A673 (cell line): ENCODE measurements at regions not wholly inside any gene's neighbourhood (a gene's known extent, or its start where the extent isn't known, plus 50 kb on each side); places are given as distances from the start of the nearest gene placed in this dataset.

Experiments used
- EZH2 ChIP-seq: fragments of 200-600 bp; sonication (generic); IDR thresholded peaks from 2 replicates; pipeline ENCODE4 v1.6.1; 2017; ENCODE audit warnings: borderline replicate concordance, low read depth, mild to moderate bottlenecking, mixed read lengths, antibody characterized with exemption, low read length; ENCODE audit not compliant: poor library complexity, severe bottlenecking
- TF ChIP-seq, protein P1 (sequence below): fragments of 300-800, 200-600 bp; sonication (generic); conservative IDR thresholded peaks from 2 replicates; pipeline ENCODE4 v1.5.1; 2017; ENCODE audit warnings: low read depth, mild to moderate bottlenecking, antibody characterized with exemption, low read length, moderate library complexity, mixed read lengths

DNA sequence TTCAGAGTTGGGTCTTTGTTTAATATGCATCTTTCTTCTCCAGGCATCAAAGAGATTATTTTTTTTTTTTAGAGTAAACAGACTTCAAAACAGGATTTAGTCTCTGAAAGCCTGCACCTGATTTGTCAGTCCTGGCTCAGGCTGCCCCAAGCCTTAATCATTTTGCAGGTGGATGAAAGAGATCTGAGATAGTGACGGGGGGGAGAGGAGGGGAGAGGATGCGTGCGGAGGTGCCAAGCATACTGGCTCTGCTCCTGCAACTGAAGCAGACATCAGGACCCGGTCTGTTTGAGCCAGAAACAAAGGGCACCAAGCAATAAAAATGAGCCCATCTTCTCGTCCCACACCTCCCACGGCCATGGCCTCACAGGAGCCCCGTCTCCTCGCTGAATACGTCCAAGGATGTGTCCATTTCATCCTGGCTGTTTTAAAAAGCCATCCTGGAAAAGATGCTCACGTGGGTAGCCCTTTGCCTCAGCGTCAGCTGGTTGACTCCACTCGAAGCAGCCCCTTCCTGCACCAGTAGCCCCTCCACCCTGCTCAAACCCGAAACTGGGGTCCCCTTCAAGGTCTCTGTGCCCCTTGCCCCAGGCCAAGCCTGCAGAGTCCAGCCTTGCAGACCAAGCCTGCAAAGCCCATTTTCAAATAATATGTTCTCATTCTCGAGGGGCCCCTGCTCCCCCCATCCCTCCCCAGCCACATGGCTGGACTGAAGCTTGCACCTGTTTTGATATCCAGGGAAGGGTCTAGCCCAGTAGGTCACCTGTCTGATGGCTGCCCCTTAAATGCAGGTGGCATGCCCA is 84.8 kb upstream of the TNRC6C start:
- TF ChIP-seq, protein P1, sequence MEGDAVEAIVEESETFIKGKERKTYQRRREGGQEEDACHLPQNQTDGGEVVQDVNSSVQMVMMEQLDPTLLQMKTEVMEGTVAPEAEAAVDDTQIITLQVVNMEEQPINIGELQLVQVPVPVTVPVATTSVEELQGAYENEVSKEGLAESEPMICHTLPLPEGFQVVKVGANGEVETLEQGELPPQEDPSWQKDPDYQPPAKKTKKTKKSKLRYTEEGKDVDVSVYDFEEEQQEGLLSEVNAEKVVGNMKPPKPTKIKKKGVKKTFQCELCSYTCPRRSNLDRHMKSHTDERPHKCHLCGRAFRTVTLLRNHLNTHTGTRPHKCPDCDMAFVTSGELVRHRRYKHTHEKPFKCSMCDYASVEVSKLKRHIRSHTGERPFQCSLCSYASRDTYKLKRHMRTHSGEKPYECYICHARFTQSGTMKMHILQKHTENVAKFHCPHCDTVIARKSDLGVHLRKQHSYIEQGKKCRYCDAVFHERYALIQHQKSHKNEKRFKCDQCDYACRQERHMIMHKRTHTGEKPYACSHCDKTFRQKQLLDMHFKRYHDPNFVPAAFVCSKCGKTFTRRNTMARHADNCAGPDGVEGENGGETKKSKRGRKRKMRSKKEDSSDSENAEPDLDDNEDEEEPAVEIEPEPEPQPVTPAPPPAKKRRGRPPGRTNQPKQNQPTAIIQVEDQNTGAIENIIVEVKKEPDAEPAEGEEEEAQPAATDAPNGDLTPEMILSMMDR: no peak
- TF ChIP-seq EZH2: no peak
